ENCODE measurements at regions not wholly inside any gene's neighbourhood (a gene's known extent, or its start where the extent isn't known, plus 50 kb on each side); places are given as distances from the start of the nearest gene placed in this dataset.

DNA sequence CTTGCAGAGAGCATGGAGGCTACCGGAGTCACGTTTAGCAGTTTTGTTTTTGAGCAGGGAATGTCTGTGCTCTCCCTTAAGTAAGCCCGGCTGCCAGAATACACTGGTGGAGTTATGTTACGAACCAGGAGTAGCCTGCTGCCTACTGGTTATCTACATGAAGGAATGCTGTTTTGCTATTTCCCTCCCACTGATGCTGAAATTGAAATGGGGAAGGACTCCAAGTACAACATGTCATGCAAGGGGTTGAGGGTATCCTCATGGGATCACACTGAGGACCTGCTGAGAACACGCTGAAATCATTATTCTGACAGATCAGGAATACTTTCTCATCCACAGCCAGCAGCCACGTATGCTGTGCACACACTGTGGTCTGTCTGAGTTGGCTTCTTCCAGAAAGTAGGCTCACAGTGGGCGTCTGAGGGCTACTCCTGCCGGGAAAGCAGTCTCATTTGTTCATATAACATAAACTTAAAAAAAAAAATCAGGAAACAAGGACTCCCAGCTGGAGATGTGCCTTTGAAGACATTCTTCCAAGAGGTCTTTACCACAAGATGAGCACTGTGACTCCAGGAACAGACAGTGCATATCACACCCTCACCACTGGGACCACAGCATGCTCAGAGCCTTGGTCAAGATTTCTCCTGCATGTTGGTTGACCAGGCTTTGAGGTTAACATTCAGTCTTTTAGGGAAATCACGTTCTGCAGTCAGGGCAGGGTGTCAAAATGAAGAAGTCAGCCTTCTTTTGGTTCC lies 300.4 kb upstream of the RASGRP1 start:
- no peak for DNase-seq

DNA sequence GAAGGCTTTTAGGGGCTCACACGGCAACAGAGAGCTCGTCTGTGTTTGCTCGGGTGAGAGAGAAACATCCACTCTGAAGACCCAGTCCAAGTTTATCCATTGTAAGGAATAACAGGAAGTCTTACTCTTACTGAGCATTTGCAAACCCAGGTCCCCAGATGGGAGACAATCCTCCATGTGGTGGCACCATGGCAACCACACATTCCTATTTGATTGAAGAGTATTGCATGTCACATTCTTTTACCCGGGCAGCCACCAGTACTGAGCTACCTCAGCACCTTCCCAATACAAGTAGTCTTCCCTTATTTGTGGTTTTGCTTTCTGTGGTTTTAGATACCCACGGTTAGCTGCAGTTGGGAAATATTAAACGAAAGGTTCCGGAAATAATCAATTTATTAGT lies 302.9 kb upstream of the RASGRP1 start:
- DNase-seq, result no peak

DNA sequence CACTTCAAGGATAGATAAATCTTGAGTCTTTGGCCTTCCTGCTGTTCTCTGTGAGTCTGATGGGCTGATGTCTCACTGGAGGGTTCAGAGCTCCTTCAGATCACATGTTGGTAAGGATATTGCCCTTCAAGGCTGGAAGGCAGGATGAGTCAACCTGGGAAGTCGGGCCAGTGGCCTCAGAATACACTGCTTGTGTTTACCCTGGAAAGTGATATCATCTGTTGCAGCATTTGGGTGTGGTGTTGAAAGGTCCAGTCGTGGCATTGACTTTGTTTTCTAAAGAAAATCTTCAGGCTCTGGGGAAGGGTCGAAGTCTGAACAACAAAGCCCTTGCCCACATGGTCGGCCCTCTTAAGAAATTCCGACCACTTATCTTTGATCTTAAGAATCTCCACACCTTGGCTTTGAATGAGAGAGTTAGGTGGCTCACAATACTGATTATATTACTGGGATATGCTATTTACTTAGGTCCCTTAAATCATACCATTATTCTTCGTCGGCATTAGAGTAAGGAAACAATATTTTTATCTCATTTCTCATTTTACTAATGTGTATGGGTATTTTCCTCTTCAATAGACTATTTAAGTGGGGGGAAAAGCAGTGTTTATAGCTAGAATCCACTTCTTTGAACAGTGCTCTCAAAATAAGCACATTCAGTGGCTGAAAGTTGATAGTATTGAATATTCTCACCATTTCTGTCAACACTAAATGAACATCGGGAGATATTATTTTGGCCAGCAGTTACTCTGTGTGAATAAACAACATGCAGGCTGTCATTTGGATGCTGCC lies 303.9 kb upstream of the RASGRP1 start:
- no peak for DNase-seq

GRCh38 chr15:38871638-38872037 lies 307.0 kb upstream of the RASGRP1 start:
- DNase-seq, result no peak

GRCh38 chr15:38872732-38873131 lies 308.1 kb upstream of the RASGRP1 start:
- no peak for DNase-seq

GRCh38 chr15:38873158-38873557 lies 308.5 kb upstream of the RASGRP1 start:
- no peak for DNase-seq

DNA sequence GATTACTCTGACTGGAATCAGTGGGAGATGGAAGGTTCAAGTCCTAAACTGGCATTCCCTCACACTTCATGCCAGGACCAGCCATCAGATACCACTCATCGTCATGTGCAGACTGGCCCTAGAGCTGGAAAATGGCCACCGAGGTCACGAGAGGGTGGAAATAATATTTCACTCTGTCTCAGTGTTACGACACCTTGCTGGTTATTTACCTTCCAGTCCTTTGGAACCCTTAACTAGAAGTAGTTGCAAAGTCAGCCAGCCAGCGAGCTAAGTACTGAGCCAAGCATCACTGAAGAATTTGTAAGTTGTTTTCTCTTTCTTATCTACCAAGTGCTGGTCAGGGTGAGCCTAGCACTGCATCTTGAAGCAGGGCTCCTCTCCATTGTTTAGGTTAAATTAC lies 309.9 kb upstream of the RASGRP1 start:
- DNase-seq, result no peak

GRCh38 chr15:38876211-38876610 lies 311.6 kb upstream of the RASGRP1 start:
- peak; percentile 15 for DNase-seq

- no peak for DNase-seq
Observed at GRCh38 chr15:38876621-38877020, 312.0 kb upstream of the RASGRP1 start.

GRCh38 chr15:38877471-38877870 lies 312.9 kb upstream of the RASGRP1 start:
- DNase-seq, result peak; percentile 35

DNA sequence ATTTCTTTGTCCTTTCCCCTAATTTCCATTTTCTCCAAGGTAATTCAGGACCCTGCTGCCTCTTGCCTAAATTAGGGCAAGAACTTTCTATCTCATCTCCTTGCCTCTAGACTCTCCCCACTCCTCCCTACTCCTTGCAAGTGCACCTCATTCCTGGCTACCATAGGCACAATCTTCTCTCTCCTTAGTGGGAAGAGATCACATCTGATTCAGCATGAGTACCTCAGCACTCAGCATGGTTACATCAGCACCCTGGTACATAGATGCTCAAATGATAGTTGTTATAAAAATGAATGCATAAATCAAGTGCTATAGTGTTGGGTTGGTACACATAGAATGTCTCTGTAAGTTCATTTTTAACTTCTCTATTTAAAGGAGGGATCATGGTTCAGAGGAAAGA lies 313.4 kb upstream of the RASGRP1 start:
- DNase-seq, result no peak

DNA sequence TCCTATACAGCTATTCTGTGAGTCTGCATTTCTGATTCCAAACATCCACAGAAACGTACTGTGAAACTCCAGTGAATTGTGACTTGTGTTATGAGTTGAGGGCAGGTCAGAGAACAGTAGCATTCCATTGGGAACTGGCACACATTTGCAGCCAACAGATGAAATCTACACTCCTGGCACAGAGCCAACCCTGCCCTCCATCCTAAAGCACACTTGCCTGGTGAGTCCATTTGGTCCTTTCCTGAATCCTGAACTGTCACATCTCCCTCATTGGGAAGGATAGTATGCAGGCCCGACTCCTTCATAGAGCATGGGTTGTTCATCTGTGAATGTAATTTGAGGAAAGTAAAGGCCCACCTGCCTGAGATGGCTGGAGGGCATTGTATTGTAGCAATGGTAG lies 314.3 kb upstream of the RASGRP1 start:
- peak; percentile 16 for DNase-seq

GRCh38 chr15:38879909-38880471 lies 315.4 kb upstream of the RASGRP1 start:
- DNase-seq, result no peak

- no peak for DNase-seq
Observed at GRCh38 chr15:38882221-38882620, 317.6 kb upstream of the RASGRP1 start.

DNA sequence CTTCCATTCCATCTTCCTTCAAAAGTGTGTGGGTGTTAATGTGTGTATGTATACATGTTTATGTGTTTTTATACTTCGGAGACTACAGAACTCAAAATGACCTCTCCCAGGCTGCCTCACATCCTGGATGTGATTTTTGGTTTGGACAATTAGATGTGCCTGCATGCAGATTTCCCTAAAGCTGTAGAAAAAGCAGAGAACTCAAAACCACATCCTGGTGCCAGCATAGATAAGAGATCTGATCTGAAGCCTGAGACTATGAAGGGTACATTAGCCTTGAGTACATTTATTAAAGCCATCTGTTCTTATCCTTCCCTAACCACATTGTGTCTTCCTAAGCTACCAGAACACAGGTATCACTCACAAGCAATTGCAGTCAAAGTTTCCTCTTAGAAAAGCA lies 319.4 kb upstream of the RASGRP1 start:
- DNase-seq, result peak; percentile 17

- DNase-seq, result no peak
Observed at GRCh38 chr15:38885001-38885400, 320.4 kb upstream of the RASGRP1 start.

DNA sequence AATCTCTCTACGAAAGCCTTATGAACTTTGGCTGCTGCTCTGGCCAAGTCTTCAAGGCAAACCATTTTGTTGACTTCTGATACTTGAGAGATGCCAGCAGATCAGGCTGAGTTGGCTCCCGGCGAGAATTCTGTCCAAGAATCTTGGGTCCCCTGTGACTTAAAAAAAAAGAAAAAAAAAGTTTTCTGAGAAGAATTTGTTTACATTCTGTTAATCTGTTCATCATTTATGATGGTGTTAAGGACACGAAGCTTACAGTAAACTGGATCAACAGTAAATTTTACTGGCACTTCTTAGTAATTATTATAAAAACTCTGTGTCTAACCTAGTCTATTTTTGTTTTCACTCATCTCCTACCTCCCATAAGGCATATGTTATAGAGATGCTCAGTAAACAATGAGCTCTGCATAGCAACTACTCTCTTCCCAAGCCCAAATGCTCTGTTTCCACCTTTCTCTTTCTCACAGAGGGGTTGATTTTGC lies 320.9 kb upstream of the RASGRP1 start:
- DNase-seq, result no peak

DNA sequence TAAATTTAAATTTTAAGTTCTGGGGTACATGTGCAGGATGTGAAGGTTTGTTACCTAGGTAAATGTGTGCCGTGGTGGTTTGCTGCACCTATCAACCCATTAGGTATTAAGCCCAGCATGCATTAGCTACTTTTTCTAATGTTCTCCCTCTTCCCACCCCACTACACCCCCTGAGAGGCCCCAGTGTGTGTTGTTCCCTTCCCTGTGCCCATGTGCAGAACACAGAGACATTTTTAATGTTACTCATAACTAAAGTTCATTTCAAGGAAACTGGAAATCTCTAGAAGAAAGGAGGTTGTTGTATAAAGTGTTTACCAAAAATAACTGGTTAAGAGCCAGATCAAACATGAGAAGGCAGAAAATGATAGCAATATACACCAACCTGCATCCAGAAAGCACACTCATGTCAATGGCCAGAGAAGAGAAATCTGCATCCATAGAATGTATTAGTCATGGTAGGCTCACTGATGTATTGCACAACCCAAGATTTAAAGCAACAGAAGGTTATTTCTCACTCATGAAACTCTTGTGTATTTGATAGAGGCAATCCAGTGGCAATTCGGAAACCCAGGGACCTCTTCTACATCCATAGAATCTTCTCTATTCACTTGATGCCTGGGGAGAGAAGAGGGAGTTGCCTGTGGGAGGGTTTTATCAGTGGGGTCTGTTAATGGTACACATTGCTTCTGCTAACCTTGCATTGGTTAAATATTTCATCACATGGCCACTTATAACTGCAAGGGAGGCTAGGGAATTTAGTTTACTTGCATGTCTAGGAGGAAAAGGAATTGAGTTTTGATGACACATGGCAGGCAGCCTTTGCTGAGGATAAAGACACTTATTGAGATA lies 321.9 kb upstream of the RASGRP1 start:
- no peak for DNase-seq

DNA sequence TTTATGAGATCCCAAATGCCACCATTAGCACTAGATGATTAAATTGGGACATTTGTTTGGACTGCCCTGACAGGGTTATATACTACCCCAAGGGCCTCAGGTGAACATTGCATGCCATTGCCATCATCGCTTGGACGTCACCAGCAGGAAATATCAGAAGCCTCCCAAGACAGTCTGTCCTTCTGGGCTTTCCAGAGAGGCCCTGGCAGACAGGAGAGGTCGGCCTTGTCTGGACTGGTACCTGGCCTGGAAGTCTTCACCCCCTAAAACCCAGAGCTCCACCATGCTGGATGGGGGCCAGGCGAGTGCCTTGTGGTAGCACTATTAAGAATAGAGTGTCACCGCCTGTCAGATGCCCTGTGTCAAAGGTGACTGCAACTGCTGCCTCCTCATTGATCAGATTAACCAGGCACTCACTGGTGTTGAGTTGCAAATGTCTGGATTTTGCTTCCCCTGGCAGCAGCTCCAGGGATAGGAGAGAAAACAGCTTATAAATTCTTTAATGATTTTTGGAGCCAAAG lies 324.1 kb upstream of the RASGRP1 start:
- DNase-seq, result no peak

- no peak for DNase-seq
Observed at GRCh38 chr15:38890194-38890593, 325.6 kb upstream of the RASGRP1 start.

- no peak for DNase-seq
Observed at GRCh38 chr15:38893925-38894242, 329.3 kb upstream of the RASGRP1 start.

DNA sequence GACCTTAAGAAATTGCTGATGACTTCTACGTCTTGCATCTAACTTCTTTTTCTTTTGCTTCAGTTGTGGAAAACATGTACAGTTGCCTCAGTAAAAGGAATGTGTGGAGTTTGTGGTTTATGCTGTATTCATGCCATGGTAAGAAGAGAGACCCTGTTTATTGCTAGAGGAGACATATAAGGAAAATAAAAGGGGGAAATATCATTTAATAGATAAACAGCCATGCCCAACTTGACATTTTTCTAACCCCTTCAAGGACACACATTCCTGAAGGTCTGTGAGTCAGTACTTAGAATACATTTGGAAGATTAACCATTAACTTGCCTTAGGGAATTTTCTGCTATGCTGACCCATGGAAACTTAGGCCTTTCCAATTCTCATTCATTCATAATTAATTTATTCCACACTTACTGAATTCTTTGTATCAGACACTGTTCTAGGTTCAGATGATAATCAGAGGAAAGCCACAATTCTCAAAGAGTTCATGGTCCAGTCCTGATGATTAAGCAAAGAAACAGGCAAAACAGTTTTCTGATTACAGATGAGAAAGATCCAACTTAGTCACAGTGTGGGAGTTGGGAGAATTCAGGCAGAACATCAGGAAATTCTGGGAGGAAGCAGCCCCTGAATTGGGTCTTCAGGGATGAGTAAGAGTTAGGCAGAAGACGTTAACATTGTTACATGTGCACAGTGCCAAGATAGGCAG lies 329.8 kb upstream of the RASGRP1 start:
- no peak for DNase-seq
